ENCODE measurements at regions not wholly inside any gene's neighbourhood (a gene's known extent, or its start where the extent isn't known, plus 50 kb on each side); places are given as distances from the start of the nearest gene placed in this dataset.

DNA sequence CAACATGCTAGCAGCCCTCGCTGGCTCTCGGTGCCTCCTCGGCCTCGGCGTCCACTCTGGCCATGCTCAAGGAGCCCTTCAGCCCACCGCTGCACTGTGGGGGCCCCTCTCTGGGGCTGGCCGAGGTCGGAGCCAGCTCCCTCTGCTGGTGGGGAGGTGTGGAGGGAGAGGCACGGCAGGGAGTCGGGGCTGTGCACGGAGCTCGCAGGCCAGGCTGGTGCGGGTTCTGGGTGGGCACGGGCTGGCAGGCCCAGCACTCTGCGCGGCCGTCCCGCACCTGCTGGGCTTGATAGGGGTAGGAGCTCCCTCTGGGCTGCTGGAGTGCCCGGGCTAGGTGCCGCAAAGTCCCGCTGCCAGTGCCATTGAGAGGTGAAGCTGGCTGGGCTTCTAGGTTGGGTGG lies 251.0 kb downstream of the SQOR start:
- H3K27me3 ChIP-seq (ENCODE audit: insufficient read depth, low read length) = no peaks in the 10 kb centered on the region
- H2AFZ ChIP-seq (ENCODE audit: low read length) = no peak overlapping the region
- no peaks in the 10 kb centered on the region for H3K23me2 ChIP-seq (ENCODE audit: insufficient read length, low read depth, low read length, poor library complexity, severe bottlenecking)
- Mint-ChIP-seq H3K36me3 (ENCODE audit: insufficient read depth in 1 of 3, low read depth in 3 of 3) (peaks cover 0 to 12% (median 2%) of the 10 kb centered on the region in 3 experiments; a peak in 3 of 7 replicates), H3K9me3 (peaks cover 22 to 28% of the 10 kb centered on the region in 2 experiments), H3K27ac (no peak overlapping the region), H3K4me3 (no peak overlapping the region), H3K4me1 (no peaks in the 10 kb centered on the region), H3K27me3 (ENCODE audit: low read depth) (no peaks in the 10 kb centered on the region)
- H2BK20ac ChIP-seq (ENCODE audit: low read depth, low read length, poor library complexity, severe bottlenecking) = no peak overlapping the region
- no peak overlapping the region for H2BK120ac ChIP-seq (ENCODE audit: low read depth, low read length, poor library complexity, severe bottlenecking)
- no peak overlapping the region for H2AK5ac ChIP-seq (ENCODE audit: insufficient read length, low read length)
- H4K91ac ChIP-seq (ENCODE audit: insufficient read length, low read depth, low read length) = no peak overlapping the region
- H3K23ac ChIP-seq (ENCODE audit: insufficient read length, low read depth, low read length) = no peak overlapping the region
- H2BK12ac ChIP-seq (ENCODE audit: insufficient read length, low read depth, low read length) = no peak overlapping the region
- no peaks in the 10 kb centered on the region for H3K4me1 ChIP-seq (ENCODE audit: insufficient read depth, low read length)
- H2BK15ac ChIP-seq (ENCODE audit: low read depth, low read length) = no peak overlapping the region
- H3K4me2 ChIP-seq (ENCODE audit: insufficient read depth, insufficient read length, low read length) = no peak overlapping the region
- no peaks in the 10 kb centered on the region for H3K79me2 ChIP-seq (ENCODE audit: insufficient read depth, low read length)
- H4K5ac ChIP-seq (ENCODE audit: insufficient read length, low read depth, low read length) = no peak overlapping the region
- no peaks in the 10 kb centered on the region for H3K79me1 ChIP-seq (ENCODE audit: insufficient read depth, low read depth, low read length, poor library complexity, severe bottlenecking)
- no peak overlapping the region for H3K14ac ChIP-seq (ENCODE audit: insufficient read depth, low read length)
- no peak overlapping the region for H4K8ac ChIP-seq (replicated peaks; ENCODE audit: insufficient read length, low read depth, low read length)
- no peak overlapping the region for H3K4ac ChIP-seq (ENCODE audit: low read depth, low read length)
- no peak overlapping the region for H3T11ph ChIP-seq (ENCODE audit: low read length)
- H2BK5ac ChIP-seq (ENCODE audit: insufficient read length, low read length) = no peak overlapping the region
- no CpG with 5 or more reads among the region's 21 CpGs for WGBS (ENCODE audit: extremely low coverage, insufficient read length, low lambda C conversion rate)
- no peak overlapping the region for H3K18ac ChIP-seq (ENCODE audit: insufficient read length, low read depth, low read length)
- no peak overlapping the region for H3K27ac ChIP-seq (ENCODE audit: insufficient read length, low read depth, low read length)
- no peaks in the 10 kb centered on the region for H3K9me3 ChIP-seq (ENCODE audit: control insufficient read depth, low read depth, low read length)
- TF ChIP-seq, protein P1, sequence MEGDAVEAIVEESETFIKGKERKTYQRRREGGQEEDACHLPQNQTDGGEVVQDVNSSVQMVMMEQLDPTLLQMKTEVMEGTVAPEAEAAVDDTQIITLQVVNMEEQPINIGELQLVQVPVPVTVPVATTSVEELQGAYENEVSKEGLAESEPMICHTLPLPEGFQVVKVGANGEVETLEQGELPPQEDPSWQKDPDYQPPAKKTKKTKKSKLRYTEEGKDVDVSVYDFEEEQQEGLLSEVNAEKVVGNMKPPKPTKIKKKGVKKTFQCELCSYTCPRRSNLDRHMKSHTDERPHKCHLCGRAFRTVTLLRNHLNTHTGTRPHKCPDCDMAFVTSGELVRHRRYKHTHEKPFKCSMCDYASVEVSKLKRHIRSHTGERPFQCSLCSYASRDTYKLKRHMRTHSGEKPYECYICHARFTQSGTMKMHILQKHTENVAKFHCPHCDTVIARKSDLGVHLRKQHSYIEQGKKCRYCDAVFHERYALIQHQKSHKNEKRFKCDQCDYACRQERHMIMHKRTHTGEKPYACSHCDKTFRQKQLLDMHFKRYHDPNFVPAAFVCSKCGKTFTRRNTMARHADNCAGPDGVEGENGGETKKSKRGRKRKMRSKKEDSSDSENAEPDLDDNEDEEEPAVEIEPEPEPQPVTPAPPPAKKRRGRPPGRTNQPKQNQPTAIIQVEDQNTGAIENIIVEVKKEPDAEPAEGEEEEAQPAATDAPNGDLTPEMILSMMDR (conservative IDR thresholded peaks at IDR 0.05) = peak; percentile 21; the same call in 1 of the 3 replicates
- no peak overlapping the region for H3K9ac ChIP-seq (ENCODE audit: extremely low read depth, insufficient read length, low read length)
- H4K20me1 ChIP-seq (ENCODE audit: control insufficient read depth, insufficient read depth, insufficient read length) = no peaks in the 10 kb centered on the region
- H3K56ac ChIP-seq (ENCODE audit: insufficient read length, low read depth, low read length) = no peak overlapping the region
- no peak for DNase-seq

Measured in H9 (cell line).